ENCODE measurements at regions not wholly inside any gene's neighbourhood (a gene's known extent, or its start where the extent isn't known, plus 50 kb on each side); places are given as distances from the start of the nearest gene placed in this dataset.

DNA sequence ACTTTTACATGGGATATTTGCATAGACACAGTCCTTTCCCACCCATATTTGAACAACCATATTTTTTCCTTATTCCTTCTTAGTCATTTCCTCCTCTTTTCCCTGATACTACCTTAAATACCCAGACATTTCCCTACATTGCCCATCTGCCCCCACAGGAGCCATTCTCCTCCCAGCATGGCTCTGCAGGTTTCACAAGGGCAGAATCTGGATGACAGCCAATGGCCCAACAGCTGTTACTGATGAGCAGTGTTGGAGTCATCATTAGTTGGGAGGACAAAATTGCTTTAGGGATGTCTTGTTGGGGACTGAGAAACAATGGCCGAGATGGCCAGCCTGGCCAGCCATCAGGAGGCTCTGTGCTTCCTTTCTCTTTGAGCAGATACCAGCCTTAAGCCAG, 209.5 kb downstream of the KLF5 start:
- DNase-seq (ENCODE audit: low read depth, low spot score) = no peak

DNA sequence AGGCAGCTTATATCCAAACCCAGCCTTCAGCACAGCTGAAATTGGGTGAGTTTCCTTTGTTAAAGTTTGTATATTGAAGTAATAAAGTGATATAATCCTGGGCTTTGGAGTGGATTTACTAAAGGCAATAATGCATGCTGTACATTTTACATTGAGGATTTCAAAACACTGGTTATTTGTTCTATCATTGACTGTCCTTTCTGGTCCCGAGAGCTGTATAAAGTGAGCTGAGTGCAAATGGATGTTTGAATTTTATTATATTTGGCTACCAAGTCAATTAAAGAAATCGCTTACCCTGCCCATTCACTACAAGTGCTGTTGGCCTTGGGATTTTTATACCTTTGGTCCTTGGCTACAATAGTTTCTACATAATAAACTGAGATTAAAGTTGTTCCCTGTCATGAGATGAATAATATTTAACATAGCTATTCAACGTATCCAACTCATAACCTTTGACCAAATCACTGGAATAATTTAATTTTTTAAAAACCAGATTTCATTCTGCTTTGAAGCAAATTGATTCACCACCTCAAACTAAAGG, 207.9 kb downstream of the KLF5 start:
- DNase-seq (ENCODE audit: low read depth, low spot score) = no peak

DNA sequence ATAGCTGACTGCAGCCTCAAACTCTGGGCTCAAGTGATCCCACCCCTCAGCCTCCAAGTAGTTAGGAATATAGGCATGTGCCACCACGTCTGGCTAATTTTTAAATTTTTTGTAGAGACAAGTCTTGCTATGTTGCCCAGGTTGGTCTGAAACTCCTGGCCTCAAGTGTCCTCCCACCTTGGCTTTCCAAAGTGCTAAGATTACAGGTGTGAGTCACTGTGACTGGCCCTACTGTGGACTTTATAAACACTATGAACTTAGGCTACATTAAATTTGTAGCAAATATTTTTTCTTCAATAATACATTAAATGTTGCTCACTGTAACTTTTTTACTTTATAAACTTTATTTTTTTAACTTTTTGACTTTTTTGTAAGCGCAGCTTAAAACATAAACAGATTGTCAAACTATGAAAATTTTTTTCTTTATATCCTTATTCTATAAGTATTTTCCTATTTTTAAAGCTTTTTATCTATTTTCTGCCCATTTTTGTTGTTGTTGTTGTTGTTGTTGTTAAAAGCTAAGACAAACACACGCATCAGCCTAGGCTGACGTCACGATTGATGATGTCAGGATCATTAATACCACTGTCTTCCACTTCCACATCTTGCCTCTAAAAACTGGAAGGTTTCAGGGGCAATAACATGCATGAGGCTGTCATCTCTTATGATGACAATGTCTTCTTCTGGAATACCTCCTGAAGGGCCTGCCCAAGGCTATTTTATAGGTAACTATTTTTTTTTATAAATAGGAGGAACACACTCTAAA, 204.2 kb downstream of the KLF5 start:
- DNase-seq (ENCODE audit: low read depth, low spot score) = no peak

DNA sequence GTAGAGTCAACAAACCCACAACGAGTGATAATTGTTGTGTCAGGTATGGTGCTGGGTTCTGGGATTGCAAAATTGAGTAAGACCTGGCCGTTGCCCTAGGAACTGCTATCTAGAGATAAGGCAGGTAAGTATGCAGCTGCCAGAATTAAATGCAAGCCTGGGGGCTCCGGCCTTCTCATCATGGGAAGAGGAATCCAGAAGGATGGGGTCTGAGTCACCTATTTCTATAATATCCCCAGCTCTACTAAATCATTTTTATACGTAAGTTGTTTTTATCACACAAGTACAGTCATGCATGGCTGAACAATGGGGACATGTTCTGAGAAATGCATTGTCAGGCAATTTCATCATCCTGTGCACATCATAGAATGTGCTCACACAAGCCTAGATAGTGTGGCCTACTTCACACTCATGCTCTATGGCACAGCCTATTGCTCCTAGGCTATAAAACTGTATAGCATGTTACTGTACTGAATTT, 203.0 kb downstream of the KLF5 start:
- no peak for DNase-seq (ENCODE audit: low read depth, low spot score)

DNA sequence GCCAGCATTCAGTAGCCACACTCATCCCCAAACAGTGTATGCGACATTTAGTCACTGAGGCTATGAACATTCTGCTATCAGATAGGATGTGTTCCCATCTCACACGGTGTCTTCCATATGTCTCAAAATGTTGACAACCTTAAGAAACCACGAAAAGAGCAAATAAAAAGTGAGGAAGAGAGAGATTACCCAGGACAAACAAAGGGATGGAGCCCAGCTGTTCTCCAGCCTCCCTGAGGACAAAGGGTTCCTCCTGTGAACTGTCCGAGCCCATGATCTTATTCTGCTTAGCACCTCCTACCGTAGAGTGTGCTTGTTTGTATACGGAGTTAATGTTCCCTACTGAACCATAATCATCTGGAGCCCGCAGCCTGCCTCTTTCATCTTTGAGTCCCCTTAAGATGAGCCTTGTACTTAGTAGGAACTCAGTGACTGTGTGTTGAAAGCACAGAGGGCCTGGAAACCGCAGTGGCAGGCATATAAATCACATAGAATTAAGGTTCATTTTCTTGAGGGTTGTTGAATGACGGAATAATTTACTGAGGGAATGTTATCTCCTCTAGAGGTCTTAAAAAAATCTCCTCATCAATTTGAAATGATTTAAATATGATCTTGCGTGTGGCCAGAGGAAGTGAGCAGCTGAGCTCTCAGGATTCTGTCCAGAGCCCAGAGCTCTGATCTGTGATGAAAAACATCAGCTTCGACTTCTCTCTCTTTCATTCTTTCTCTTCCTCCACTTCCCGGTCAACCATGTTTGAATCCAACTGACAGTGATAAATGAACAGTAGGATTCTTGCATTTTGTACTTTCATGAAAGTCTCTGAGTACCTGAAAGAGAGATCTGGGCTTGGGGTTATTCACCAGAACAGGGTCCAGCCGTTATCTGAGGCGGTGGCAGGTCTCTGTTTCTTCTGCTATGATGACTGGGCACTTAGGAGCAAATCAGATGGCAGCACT, 200.5 kb downstream of the KLF5 start:
- no peak for DNase-seq (ENCODE audit: low read depth, low spot score)

DNA sequence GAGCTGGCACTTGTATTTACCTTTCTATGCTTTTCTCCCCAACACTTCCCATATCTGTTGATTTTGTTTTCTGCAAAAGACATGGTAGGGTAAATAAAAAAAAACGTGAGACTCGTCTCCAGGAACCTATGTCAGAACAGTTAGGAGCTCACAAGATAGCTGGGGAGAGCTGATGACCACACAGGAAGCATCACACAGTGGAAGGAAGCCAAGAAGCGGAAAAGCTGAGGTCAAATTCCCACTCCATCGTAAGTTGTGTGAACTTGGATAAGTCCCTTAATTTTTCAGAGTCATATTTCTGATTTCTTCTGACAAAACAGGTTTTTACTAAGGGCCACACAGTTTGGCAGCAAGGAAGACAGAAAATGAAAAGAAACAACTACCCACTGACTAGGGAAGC, 199.6 kb downstream of the KLF5 start:
- no peak for DNase-seq (ENCODE audit: low read depth, low spot score)

DNA sequence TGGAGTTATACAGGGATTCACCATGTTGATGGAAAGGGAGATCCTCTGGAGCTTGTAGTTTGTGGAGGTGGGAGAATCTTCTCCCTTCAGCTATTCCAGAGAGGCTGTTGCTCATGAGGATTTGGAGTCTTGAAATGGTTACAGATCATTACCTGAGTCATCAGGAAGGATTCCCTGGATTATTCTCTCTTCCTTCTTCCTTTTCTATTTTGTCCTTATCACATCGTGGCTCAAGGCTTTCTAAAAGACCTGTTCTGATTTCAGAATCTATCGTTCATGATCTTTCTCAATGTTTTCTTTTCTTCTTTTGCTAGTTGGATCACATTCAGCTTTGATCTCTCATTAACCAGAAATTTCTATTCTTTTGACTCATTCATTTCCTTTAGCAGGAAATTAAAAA, 196.0 kb downstream of the KLF5 start:
- no peak for DNase-seq (ENCODE audit: low read depth, low spot score)

DNA sequence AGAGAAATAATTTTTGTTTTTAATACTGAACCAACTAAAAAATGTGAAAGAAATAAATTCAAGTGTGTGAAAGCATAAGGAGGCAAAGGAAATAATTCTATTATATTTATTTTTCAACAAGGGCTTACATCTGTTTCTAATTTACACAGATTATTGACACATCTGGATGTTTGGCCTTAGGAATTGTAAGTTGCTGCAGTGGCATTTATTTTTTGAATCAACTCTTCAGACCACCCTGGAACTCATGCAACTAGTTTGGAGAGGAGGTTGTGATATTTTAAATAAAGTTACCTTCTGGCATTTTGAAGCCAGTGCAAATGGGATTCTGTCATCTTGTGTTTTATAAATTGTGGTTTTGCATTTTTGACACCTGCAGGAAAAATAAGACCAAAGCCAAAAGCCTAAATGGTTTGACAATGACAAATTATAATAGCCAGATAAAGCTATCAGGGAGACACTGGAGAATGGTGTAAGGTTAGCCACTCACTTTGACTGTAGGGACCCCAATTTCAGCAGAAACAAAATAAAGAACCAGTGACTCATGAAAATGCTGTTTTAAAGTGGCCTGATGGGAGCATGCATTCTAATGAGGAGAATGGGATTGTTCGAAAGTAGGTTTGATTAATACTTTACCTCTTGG, 192.9 kb downstream of the KLF5 start:
- no peak for DNase-seq (ENCODE audit: low read depth, low spot score)

DNA sequence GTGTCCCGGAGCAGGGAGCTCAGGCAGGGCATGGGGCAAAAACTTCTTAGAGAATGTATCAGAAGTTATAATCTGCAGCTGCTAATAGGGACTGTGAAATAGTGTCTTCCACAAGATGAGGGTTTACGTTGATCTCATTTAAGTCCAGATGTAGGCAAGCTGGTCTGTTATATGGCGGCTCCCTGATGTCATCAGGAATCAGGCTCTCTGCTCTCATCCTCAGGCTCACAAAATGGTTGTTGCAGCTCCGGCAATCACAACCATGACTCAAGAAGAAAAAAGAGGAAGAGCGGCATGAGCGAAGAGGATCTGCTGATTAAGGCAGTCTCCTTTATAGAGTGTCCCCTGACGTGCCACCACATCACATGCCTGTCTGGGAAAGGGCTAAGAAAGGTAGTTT, 191.3 kb downstream of the KLF5 start:
- DNase-seq (ENCODE audit: low read depth, low spot score) = no peak

DNA sequence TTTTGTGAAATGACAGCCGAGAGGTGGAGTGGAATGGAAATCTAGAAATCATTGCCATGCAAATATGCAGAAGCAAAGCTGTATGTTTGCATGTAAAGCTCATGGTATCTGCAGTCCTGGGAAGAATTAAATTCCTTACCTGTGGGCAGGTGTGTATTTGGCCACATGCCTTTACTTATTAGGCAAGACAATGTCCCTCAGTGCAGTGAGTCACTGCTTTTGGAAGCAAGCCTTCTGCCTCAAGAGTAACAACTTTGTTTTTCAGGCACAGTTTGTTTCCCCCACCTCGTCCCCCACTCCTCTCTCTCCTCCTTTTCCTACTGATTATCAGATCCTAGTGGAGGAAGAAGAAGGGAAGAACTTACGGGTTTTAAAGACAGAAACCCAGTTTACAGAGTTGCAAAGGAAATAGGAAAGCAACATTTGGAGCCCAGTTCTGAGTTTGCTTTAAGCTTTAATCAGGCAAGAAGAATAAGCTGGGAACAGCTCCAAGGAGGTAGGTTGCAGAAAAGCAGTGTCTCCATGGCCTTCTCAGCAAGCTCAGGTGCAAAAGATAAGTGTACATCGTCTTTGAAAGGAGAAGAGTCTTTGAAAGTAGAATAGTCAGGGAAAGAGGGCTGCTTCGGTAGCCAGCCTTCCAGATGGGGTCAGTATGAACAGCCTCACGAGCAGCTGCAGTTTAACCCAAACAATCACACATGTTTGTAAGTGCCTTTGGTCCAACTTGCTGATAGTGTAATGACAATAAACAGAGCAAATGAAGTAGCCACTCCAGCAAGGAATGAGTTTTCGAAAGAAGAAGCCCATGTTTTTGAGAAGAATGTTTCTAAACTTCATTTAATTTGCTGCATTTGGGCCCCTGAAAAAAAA, 190.1 kb downstream of the KLF5 start:
- no peak for DNase-seq (ENCODE audit: low read depth, low spot score)

DNA sequence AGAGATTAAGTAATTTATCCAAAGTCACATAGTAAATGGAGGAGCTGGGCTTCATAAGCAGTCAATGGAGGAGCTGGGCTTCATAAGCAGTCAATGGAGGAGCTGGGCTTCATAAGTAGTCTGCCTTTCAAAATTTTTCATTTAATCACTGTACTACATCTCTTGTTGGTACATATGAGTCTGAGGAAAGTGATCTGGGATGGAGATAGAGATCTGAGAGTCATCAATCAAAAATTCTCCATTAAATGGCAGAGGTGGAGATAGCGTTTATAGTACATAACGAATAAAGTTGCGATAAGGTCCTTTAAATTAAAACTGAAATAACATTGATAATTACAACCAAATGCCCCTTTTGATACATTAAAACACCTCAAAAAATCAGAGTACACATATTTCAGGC, 189.3 kb downstream of the KLF5 start:
- no peak for DNase-seq (ENCODE audit: low read depth, low spot score)

DNA sequence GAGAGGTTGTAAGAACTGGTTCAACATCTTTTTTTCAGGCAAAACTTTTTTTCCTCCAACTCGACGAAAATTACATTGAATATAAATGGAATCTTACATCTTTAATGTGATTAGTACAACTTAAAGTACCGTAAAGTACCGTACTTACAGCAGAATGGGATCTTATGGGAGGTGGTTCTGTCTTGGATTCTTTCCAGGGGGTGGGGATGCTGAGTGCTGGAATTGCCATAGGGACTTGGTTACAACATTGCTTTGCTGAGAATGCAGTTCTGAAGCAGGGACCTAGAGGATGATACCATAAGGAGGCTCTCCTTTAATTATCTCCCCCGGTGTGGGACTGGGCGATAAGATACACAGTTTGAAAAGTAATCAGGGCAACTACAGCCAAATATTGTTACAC, 186.4 kb downstream of the KLF5 start:
- DNase-seq (ENCODE audit: low read depth, low spot score) = no peak

DNA sequence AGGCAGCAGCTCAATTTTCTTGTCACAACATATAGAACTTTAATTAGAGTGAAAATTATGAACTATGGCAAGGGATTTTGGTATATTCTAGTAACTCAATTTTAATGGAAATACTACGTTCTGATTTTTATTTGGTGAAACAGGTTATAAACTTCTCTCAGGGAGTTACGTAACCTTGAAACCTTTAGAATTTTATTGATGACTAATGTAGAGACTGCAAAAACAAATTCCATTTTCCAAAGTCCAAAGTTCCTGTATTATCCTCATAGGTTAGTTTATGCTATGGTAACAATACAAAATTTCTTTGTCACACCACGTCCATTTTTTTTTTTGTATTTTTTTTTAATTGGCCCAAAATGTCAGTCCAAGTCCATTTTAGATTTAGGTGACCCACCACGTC, 185.7 kb downstream of the KLF5 start:
- DNase-seq (ENCODE audit: low read depth, low spot score) = no peak

DNA sequence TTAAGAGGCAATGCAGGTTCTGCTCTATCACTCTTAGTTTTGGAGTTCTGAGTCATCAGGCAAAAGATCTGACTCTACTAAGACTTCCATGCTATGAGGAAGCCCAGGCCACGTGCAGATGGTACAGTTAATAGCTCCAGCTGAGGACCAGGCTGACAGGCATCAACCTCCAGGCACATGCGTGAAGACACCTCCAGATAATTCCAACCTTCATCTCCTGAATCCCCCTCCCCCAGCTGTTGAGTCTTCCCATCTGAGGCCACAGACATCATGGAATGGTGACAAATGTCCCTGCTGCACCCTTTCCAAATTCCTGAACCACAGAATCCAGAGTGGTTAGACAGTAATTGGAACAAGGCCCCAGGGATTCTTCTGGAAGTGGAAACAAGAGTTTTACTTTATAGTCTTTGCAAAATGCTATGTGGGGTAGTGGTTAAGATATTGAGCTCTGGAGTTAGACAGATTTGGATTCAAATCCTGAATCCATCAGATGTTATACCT, 183.8 kb downstream of the KLF5 start:
- DNase-seq (ENCODE audit: low read depth, low spot score) = no peak

DNA sequence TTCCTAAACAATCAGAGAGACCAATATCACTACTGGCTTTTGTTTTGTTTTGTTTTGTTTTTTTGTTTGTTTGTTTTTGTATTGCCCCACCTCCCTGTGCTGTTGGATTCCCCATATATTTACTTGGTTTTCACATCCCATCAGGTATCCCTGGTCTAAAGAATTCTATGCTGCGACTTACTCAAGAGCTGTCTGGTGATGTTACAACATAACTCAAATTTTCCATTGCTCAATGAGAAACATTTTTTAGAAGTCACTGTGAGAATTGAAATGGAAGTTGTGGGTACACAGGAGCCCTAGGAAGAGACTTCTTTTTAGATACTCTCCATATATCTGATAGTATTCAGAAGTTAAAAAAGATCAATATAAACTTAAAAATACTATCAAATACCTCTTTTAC, 181.4 kb downstream of the KLF5 start:
- no peak for DNase-seq (ENCODE audit: low read depth, low spot score)

DNA sequence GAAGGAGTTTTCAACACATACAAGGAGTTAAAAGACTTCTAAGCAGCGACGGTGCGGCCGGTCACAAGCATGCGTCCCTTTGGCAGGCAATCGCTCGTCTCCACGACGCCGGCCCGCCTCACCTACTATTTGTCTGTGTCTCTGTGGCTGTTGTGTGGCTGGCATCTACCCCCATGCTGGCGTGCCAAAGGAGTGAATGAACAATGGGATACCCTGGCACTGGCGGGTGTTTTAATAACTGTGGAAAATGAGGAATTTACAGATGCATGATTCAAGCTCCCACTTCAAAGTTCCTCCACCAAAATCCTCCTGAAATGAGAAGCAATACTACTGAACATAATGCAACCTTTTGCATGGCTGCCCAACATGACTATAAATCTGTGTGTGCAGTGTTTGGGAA, 176.6 kb downstream of the KLF5 start:
- no peak for DNase-seq (ENCODE audit: low read depth, low spot score)

DNA sequence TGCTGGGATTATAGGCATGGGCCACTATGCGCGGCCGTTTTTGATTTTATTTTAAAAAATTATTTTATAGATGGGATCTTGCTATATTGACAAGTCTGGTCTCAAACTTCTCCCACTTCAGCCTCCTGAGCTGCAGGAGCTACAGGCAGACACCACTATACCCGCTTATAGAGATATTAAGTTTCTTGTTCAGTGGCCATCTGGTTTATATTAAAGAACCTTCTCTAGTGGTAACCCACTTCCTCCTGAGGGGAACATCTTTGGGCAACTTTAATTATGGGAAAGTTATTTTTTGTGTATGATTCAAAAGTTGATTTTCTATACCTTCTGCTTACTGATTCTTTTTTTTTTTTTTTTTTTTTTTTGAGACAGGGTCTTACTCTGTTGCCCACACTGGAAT, 172.7 kb downstream of the KLF5 start:
- DNase-seq (ENCODE audit: low read depth, low spot score) = no peak

DNA sequence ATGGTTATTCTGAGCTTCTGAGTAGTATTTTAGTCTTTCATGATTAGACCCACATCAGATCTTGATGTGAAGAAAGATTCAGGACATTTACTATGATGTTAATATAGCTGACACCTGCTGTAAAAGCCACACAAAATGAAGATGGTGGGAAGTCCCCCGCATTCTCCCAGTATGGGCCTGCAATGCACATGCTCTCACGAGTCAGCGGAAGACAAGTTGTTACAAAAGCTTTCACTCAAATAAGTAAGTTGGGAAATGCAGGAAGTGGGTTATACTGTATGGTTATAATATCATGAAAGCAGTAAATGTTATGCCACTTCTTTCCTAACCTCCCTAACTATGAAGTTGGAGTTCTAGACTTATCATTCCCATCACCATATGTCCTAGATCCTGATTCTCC, 171.9 kb downstream of the KLF5 start:
- no peak for DNase-seq (ENCODE audit: low read depth, low spot score)

DNA sequence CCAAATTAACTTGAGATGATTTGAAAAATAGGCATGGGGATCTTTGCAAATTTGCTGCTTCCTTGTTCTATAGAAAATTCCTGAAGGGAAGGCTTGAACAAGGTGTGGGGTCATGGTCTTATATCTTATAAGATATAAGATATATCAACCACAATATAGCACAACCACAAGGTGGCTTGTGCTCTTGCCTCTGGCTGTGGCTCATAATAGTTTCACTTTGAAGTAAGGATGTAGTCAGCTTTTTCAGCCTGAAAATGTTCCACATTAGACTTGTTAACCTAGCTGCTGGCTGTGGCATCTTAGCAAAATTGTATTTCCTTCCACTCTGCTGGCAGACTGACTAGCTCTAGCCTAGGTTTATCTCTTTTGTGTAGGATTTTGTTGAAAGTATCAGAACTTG, 169.7 kb downstream of the KLF5 start:
- DNase-seq (ENCODE audit: low read depth, low spot score) = no peak

DNA sequence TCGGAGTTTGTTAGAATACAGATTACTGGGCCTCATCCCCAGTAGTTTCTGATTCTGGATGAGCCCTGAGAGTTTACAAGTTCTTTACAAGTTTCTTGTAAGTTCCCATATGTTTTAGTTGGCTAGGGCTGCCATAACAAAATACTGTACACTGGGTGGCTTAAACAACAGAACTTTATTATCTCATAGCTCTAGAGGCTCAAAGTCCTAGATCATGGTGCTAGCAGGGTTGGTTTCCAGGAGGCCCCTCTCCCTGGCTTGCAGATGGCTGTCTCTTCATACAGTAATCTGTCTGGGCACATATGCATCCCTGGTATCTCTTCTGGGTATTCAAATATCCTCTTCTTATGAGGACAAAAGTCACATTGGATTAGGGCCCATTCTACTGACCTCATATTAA, 167.2 kb downstream of the KLF5 start:
- no peak for DNase-seq (ENCODE audit: low read depth, low spot score)

DNA sequence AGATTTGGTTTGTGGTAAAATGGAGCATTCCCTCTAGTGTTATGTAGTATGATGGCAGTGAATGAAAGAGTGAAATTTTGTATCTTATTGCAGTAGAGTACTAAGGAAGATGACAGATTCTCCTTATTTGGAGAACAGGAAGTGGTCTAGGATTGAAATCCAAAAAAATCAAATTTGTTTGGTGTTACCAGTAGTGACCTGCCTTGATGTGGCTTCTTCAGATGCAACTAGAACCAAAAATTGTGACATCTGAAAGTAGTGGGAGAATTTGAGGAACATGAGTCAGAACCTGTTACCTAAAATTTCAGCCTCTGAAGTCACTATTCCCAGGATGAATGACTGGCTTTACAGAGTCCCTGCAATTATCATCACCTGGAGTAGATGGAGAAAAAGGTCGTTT, 165.9 kb downstream of the KLF5 start:
- no peak for DNase-seq (ENCODE audit: low read depth, low spot score)
